Central memory CD8-positive, alpha-beta T cell (primary cell): ENCODE measurements at regions not wholly inside any gene's neighbourhood (a gene's known extent, or its start where the extent isn't known, plus 50 kb on each side); places are given as distances from the start of the nearest gene placed in this dataset.
"Not testable (repeated sequence)": the region's sequence is repeated elsewhere in the genome, so short reads cannot be mapped to it uniquely, and the experiment has no call there.

ENCODE experiments used
- ATAC-seq: fragments of 150-1000 bp; cut with Tn5 transposase; replicated peaks from 2 replicates; pipeline ENCODE4 v1.10.0; 2022; ENCODE audit warnings: mild to moderate bottlenecking, moderate FRiP score, moderate number of reproducible peaks; ENCODE audit not compliant: poor library complexity, severe bottlenecking; ENCODE audit errors: extremely low read depth
- DNase-seq, 2 donors: peaks; one replicate each; pipeline ENCODE4 v3.0.0; 2021; ENCODE audit warnings: low spot score in 2 of 2
- H3K27ac Mint-ChIP-seq: one replicate; pipeline ENCODE4 v1.8.0; 2022; ENCODE audit warnings: low read depth, mild to moderate bottlenecking, moderate library complexity, mixed read lengths
- H3K27me3 Mint-ChIP-seq: one replicate; pipeline ENCODE4 v1.8.0; 2022; ENCODE audit warnings: mixed read lengths
- H3K36me3 Mint-ChIP-seq: one replicate; pipeline ENCODE4 v1.8.0; 2022; ENCODE audit warnings: mild to moderate bottlenecking, moderate library complexity, mixed read lengths; ENCODE audit not compliant: insufficient read depth
- H3K4me1 Mint-ChIP-seq: one replicate; pipeline ENCODE4 v1.8.0; 2022; ENCODE audit warnings: mixed read lengths
- H3K4me3 Mint-ChIP-seq: one replicate; pipeline ENCODE4 v1.8.0; 2022; ENCODE audit warnings: mild to moderate bottlenecking, moderate library complexity, mixed read lengths
- H3K9me3 Mint-ChIP-seq: one replicate; pipeline ENCODE4 v1.8.0; 2022; ENCODE audit warnings: mixed read lengths

DNA sequence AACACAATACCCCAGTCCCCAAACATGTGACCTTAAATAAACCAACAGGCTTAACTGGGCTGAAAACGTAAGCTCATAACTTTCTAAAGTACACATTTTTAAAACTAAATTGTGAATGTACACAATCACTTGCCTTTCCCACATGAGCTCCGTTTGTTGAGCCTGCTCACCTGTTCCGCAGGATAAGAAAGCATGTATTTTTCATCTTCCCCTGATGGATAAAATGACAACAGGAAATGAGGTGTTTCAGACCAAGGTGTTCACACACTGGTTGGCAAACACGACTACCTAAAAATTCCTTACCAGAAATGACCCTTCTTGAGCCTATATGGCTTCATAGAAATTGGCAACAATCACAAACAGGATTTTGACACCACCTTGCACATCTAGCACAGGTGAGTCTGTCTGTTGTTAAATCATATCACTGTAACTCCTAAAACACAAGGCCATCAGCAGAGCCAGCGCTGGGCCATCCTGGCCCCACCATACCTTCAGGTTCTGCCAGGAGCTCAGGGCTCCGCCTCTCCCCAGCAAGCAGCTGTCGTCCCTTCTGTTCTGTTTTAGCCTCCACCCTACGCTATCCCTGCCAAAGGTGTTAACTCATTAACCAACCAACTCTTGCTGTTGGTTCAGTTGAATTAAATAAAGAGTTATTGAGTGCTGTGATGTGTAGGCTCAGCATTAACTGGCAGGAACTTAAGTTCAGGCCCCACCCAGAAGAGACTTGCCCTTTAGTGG is 73.6 kb upstream of the RNF32 start:
- Mint-ChIP-seq H3K27ac (no peak overlapping the region), H3K36me3 (peaks cover 1% of the 10 kb centered on the region), H3K4me1 (no peaks in the 10 kb centered on the region), H3K27me3 (peaks cover 28% of the 10 kb centered on the region), H3K4me3 (no peak overlapping the region), H3K9me3 (peaks cover 16% of the 10 kb centered on the region)
- DNase-seq (no peak), ATAC-seq (no peak)

DNA sequence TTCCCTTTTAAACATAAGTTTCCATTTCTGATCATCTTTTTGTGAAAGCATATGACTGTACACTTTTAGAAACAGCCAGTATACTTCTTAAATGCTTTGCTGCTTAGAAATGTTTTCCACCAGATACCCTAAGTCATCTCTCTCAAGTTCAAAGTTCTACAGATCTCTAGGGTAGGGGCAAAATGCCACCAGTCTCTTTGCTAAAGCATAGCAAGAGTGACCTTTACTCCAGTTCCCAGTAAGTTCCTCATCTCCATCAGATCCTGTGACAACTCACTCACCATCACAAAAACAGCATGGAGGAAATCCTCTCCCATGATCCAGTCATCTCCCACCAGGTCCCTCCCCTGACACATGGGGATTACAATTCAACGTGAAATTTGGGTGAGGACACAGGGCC is 75.6 kb upstream of the RNF32 start:
- ATAC-seq, DNase-seq, H3K4me1 Mint-ChIP-seq, H3K4me3 Mint-ChIP-seq, H3K27ac Mint-ChIP-seq, H3K36me3 Mint-ChIP-seq: not testable (repeated sequence)
- Mint-ChIP-seq H3K9me3 (peaks cover 16% of the 10 kb centered on the region), H3K27me3 (peaks cover 44% of the 10 kb centered on the region)

DNA sequence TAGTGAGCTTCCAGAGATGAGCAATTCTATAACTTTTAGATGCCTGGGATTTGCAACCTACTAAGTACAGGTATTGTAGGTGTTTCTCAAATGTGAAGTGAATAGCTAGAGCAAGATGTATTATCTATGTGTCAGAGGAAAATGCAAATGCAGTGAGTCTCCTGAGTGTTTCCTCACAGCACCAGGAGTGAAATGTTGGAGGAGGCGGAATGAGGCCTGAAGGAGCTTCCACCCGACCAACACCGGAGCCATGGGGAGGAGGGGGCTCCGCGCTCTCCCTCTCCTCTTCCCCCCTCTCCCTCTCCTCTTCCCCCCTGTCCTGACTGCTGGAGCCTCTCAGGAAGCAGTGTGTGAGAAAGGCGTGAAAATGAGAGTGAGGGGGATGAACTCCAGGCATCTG is 79.9 kb upstream of the RNF32 start:
- peaks cover 23% of the 10 kb centered on the region for H3K27me3 Mint-ChIP-seq
- H3K9me3 Mint-ChIP-seq: peaks cover 16% of the 10 kb centered on the region
- ATAC-seq: no peak
- no peak overlapping the region for H3K4me3 Mint-ChIP-seq
- no peaks in the 10 kb centered on the region for H3K4me1 Mint-ChIP-seq
- peaks cover 1% of the 10 kb centered on the region for H3K36me3 Mint-ChIP-seq
- no peak for DNase-seq
- H3K27ac Mint-ChIP-seq: no peak overlapping the region

DNA sequence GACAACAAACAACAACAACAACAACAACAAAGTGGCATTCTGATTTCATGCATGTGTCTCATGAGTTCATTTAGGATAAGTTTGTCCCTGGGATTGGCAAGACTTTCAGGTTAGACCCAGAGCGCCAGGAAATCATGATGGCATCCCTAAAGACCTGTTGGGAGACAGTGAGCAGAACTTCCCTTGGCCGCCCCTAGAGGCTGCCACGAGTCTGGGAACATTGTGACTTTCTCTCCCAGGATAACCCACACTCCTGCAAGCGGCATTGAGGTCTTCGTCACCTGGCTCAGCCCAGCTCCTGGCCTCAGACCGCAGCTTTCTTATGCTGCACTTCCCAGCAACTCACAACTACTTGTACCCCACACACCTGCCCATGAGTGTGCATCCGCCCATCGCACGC is 80.5 kb upstream of the RNF32 start:
- peaks cover 1% of the 10 kb centered on the region for H3K36me3 Mint-ChIP-seq

DNA sequence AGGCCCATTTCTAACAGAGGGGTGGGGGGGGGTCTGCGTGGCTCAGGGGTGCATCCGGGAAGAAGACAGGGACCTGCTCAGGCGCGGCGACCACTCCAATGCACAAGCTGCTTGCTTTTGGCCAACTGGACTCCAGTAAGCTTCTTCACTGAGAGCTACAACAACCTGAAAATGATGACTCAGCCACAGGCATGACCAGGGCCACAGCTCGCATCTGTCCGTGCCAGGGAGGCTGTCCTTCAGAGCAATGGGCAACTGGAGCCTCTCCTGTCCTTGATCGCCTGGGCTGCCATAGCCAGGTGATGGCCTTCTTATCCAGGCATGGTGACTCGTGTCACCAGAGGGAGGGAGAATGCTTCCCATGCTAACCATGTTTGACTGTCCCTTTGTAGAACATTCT is 81.6 kb upstream of the RNF32 start:
- H3K36me3 Mint-ChIP-seq: no peaks in the 10 kb centered on the region

More for the DNA sequence above, 80.5 kb upstream of the RNF32 start:
- Mint-ChIP-seq H3K9me3 (peaks cover 16% of the 10 kb centered on the region), H3K27me3 (peaks cover 23% of the 10 kb centered on the region), H3K4me3 (no peak overlapping the region), H3K27ac (no peak overlapping the region), H3K4me1 (no peaks in the 10 kb centered on the region)
- ATAC-seq (no peak), DNase-seq (no peak)

DNA sequence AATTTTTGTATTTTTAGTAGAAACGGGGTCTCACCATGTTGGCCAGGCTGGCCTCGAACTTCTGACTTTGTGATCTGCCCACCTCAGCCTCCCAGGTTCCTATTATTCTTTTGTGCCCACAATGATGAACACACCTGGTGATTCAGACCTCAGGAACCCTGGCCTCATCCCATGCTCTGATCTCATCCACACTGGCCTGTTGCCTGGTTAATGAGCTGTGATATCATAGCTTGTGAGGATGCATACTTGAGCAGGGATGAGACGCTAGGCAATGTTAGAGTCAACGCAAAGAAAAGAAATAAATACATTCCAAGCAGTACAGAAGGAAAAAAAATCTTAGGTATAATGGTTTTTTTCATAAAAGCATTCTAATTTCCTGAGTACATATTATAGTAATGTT is 82.4 kb upstream of the RNF32 start:
- peaks cover 23% of the 10 kb centered on the region for H3K27me3 Mint-ChIP-seq

More for the DNA sequence above, 81.6 kb upstream of the RNF32 start:
- Mint-ChIP-seq H3K4me1 (no peaks in the 10 kb centered on the region), H3K27ac (no peak overlapping the region), H3K27me3 (peaks cover 23% of the 10 kb centered on the region), H3K9me3 (peaks cover 9% of the 10 kb centered on the region), H3K4me3 (no peak overlapping the region)
- no peak for DNase-seq
- no peak for ATAC-seq

DNA sequence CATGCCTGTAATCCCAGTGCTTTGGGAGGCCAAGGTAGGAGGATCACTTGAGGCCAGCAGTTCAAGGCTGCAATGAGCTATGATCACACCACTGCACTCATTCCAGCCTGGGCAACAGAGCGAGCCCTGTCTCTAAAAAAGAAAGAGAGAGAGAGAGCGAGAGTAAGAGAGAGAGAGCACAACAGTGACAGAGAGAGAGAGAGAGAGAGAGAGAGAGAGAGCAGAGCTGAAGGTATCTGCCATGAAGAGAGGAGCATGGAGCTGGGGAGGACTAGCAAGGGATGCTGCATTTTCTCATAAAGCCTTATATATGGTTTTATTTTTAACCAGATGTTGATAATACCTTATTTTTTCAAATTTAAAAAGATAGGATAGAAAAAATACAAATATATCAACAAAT is 84.5 kb upstream of the RNF32 start:
- ATAC-seq (no peak), DNase-seq (no peak)
- Mint-ChIP-seq H3K27me3 (peaks cover 11% of the 10 kb centered on the region), H3K36me3 (no peaks in the 10 kb centered on the region), H3K27ac (no peak overlapping the region), H3K4me1 (no peaks in the 10 kb centered on the region), H3K9me3 (no peaks in the 10 kb centered on the region), H3K4me3 (no peak overlapping the region)

More for the DNA sequence above, 82.4 kb upstream of the RNF32 start:
- no peak for DNase-seq
- no peak for ATAC-seq
- H3K4me1 Mint-ChIP-seq: no peaks in the 10 kb centered on the region
- H3K36me3 Mint-ChIP-seq: no peaks in the 10 kb centered on the region
- no peak overlapping the region for H3K4me3 Mint-ChIP-seq
- H3K27ac Mint-ChIP-seq: no peak overlapping the region
- peaks cover under 1% of the 10 kb centered on the region for H3K9me3 Mint-ChIP-seq

DNA sequence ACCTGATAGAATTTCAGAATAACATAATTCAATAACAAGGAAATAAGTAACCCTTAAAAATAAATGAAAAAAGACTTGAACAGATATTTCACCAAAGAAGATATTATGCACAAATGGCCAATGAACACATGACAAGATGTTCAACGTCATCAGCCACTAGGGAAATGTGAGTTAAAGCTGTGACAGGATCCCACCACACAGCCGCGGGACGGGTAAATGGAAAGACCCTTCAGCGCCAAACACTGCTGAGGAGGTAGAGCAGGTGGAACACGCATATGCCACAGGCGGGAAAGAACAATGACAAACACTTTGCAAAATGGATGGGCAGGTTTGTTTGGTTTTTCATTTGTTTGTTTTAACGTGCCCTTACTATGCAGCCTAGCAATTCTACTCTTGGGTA is 86.1 kb upstream of the RNF32 start:
- no peak overlapping the region for H3K27ac Mint-ChIP-seq
- H3K4me1 Mint-ChIP-seq: no peaks in the 10 kb centered on the region
- no peaks in the 10 kb centered on the region for H3K36me3 Mint-ChIP-seq
- H3K9me3 Mint-ChIP-seq: no peaks in the 10 kb centered on the region
- no peak for ATAC-seq
- no peak for DNase-seq
- peaks cover 16% of the 10 kb centered on the region for H3K27me3 Mint-ChIP-seq
- no peak overlapping the region for H3K4me3 Mint-ChIP-seq

DNA sequence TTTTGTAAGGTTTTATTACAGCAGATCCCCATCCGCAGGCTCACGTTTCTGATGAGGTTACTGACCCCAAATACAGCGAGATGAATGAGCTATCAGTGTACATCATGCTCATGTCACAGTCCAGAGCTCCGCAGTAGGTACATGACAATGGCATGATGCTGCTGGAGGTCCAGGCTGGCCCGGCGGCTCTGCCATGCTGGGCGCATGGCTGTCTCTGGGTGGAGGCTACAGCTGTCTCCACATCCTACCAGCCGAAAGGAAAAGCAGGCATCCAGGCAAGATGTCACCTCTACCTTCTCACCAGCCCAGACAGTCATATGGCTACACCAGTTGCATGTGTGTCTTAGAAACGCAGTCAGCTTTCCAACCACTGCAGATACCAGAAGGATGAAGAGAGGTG is 90.9 kb upstream of the RNF32 start:
- Mint-ChIP-seq H3K27me3 (peaks cover 27% of the 10 kb centered on the region), H3K27ac (no peak overlapping the region), H3K4me3 (no peak overlapping the region), H3K4me1 (no peaks in the 10 kb centered on the region), H3K9me3 (peaks cover 6% of the 10 kb centered on the region), H3K36me3 (no peaks in the 10 kb centered on the region)
- ATAC-seq (no peak), DNase-seq (no peak)

DNA sequence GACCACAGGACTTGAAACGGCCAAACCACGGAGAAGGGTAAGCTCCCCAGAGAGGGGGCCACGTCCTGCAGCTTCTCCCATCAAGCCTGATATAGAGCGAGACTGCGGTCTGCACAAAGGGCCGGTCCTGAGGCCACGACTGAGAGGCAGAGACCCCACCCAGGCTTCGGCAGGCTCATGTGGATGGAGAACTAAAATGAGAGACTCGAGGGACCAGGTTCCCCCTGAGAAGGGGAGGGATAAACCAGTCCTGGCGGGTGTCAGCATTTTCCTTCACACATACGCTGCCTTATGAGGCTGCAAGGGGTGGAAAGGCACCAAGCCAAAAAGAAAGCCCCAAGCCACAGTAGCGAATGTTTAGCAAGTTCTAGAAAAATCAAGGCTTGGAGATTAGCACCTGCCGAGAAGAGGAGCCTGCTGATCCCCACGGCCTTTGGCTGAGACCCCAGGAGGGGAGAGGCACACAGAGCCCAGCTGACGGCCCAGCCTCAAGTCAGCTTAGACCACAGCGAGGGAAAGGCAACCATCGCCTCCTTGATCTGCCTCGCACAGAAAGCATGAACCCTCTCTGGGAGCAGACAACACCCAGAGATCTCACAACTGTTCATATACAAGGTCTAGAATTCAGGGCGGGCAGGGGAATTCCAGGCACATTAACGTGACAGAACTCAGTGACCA is 92.6 kb upstream of the RNF32 start:
- Mint-ChIP-seq H3K27me3 (peaks cover 27% of the 10 kb centered on the region), H3K4me3 (no peak overlapping the region), H3K4me1 (no peaks in the 10 kb centered on the region), H3K36me3 (no peaks in the 10 kb centered on the region), H3K27ac (no peak overlapping the region), H3K9me3 (peaks cover 6% of the 10 kb centered on the region)
- ATAC-seq (no peak), DNase-seq (no peak)

DNA sequence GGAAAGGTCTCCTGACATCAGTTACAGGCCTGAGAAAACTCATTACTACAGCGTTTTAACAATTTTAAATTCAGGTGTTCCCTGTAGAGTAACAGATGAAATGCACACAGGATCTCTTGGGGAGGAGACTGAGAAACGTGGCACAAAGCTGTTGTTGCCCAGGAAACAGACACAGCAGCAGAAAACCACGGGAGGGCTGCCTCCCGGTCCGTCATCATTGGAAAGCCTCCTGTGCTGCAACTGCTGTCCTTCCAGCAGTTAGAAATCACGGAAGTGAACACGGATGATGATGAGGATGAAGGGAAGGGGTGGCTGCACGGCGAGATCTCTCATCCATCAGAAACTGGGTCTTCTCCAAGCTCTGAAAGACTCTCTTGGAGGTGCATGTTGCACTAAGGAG is 94.6 kb upstream of the RNF32 start:
- Mint-ChIP-seq H3K27me3 (peaks cover 26% of the 10 kb centered on the region), H3K36me3 (peaks cover 2% of the 10 kb centered on the region), H3K4me1 (no peaks in the 10 kb centered on the region), H3K9me3 (peaks cover 6% of the 10 kb centered on the region), H3K4me3 (no peak overlapping the region), H3K27ac (no peak overlapping the region)
- DNase-seq (no peak), ATAC-seq (no peak)

DNA sequence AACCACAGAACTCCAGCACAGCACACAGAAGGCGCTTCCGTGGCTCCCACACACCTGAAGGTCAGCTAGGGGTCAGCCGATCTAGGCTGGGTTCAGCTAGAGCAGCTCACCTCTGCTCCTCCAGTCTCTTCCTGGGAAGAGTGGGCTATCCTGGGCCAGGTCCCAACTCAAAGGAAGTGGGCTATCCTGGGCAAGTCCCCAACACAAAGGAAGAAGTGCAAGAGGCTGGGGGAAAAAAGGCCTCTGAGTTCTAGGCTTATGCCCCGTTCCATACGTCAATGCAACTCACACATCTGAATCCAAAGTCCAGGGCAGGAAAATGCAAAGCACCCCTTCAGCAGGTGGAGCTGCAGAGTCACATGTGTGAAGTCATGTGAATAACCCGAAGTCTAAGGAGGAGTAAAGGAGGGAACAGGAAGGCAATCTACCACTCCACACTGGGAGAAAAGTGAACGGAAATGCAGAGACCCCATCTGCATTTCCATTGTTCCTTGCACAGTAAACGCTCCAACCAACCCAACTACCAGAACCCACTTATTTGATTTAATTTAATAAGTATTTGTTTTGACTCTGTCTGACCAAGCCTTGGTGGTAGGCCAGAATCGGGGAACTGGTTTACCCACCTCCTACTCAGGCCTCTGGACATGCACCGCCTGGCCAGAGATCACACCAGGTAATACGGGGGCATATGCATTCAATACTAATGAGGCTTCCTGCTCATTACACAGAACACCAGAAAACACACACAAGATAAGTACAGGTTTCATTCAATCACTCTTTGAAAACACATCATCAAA is 95.5 kb upstream of the RNF32 start:
- no peak overlapping the region for H3K4me3 Mint-ChIP-seq
- H3K27me3 Mint-ChIP-seq: peaks cover 26% of the 10 kb centered on the region
- H3K9me3 Mint-ChIP-seq: peaks cover 6% of the 10 kb centered on the region
- H3K36me3 Mint-ChIP-seq: peaks cover 2% of the 10 kb centered on the region
- ATAC-seq: no peak
- H3K4me1 Mint-ChIP-seq: no peaks in the 10 kb centered on the region
- H3K27ac Mint-ChIP-seq: no peak overlapping the region
- DNase-seq: no peak
